ENCODE measurements at regions not wholly inside any gene's neighbourhood (a gene's known extent, or its start where the extent isn't known, plus 50 kb on each side); places are given as distances from the start of the nearest gene placed in this dataset.

DNA sequence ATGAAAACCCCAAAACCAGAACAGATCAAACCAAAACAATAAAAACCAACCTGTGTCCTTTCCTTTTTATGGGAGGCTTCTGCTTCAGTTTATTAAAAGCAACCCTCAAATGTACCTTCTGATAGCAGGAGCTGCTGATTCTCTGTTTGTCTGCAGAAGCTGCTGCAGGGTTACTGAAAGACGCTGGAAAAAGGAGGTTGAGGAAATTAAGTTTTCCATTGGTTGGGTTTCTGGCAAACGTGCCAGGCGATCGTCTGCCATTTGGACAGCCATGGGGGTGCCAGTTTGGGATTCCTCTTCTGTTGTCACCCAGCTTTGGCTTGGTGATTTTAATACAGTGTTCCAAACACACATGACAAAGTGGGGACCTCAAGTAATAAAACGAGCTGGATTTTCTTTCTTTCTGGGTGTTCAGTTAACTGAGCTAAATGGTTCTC lies 185.4 kb upstream of the ZFHX3 start:
- no peak for DNase-seq

DNA sequence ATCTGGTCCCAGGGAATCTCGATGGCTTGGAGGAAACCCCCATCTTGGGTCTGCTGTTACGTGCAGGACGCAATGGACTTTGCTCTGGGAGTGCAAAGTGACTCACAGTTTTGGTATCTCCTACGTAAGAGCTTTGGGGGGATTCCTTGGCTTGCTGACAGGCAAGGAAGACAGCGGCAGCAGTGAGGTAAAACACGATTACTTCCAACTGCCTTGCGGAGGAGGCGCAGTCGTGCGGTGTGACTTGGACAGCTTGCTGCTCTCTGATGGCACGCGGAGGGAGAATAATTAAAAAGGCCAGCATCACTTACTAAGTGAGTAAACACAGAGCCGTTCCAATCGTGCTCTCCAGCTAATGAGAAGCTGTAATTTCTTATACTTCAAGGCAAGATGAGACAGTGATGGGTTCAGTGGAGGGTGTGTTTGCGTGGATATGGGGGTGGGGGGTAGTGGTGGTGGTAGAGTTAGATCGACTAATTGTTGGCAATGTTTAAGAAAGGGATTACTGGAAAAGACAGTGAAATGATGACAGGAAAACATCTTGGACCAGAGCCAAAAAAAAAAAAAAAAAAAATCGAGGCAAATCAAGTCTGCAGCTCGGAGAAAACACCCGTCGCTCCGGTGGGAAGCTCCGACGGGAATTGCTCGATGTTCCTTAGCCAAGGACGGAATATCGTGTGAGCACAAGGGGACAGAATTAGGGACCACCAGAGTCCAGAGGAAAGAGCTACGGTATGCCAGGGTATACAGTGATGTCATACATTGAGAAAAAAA lies 184.8 kb upstream of the ZFHX3 start:
- no peak for DNase-seq

DNA sequence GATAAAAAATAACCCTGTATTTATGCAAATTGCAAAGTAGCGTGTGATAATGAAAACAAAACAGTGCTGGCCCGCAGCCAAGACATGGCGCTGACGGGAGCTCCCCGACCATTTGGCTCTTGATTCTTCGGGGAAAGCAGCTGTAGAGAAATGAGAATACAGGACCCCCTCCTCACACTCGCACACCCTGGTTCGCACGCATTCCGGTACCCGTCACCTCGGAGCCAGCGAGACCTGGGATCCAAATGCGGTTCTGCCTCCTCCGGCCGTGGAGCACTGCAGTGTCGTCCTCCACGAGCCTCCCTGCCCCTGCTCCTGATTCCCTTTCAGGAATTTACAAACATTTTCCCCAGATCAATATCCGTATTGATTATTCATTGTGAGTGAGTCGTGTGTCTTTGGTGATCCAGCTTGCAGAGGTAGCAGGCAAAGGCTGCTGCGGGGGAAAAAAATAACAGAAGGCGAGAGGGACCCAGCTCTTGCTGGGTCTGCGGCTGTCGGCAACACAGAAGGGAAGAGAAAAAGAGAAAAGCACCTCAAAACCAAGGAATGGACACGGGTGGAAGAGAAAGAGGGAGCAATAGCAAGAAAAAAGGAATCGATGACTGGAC lies 184.1 kb upstream of the ZFHX3 start:
- no peak for DNase-seq

DNA sequence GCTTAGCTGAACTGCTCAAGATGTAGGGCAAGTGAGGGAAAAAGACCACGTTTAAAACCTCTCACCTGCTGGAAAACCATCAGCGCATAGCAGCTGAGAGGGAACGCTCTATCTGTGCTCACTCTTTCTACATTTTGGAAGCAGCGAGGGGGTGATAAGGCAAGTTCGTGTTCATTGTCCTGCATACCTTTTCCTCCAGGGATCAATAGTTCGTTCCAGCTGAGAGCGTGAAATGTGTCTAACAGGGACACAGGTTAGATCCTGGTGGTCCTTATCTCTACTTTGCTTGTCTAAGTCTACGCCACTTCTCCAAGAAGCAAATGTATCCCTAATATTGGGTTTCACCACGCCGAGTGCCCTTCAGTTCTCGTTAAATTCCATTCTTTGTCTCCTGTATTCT lies 183.5 kb upstream of the ZFHX3 start:
- no peak for DNase-seq

DNA sequence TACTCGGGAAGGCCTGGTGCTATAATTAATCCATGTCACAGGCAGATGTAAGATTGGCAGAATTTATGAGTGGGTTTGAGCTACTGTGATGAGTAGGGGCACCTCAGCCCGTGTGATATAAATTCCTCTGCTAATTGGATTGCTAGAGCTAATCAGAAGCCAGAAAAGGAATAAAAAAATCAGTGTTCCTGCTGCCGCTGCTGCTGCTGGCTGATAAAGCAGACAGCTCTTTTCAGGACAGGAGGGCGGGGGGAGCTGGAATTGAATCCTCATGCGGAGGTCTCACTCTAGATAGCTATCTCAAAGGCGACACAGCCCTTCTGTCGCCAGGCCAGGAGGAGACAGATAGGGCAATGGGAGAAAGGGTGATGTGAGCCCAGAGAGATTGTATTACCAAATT lies 182.7 kb upstream of the ZFHX3 start:
- no peak for DNase-seq

DNA sequence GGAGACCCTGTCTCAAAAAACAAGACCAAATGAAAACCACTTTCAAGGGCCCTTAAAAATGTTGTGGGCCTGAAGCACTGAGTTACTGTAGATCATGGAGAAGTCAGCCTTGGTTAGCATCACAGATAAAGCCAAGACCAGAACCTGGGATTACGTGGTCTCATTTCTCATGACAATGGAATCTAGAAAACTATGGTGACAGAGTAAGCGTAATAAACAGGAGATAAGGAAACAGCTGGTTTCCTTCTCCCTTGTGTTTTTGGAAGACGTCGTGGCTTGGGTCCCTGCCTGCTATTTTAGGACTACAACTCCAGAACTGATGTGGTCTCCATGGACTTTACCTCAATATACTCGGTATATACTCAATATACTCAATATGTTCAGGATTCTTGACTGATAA lies 180.7 kb upstream of the ZFHX3 start:
- no peak for DNase-seq

DNA sequence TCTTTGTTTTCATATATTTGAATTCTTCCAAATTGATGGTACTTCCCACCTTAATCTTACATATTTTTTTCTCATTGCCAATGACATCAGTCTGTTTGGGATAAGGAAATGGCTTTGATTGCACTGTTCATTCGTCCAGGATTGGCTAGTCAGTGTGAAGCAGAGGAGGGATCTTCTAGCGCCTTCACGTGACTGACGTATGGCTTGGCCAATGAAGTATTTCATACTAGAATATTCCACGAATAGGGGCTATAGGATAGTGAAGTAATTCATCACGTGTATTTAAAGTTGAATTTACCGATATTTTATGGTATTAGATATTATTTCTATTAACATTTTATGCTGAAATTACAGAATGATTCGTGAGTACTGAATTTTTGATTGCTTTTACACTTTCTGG lies 178.7 kb upstream of the ZFHX3 start:
- no peak for DNase-seq

DNA sequence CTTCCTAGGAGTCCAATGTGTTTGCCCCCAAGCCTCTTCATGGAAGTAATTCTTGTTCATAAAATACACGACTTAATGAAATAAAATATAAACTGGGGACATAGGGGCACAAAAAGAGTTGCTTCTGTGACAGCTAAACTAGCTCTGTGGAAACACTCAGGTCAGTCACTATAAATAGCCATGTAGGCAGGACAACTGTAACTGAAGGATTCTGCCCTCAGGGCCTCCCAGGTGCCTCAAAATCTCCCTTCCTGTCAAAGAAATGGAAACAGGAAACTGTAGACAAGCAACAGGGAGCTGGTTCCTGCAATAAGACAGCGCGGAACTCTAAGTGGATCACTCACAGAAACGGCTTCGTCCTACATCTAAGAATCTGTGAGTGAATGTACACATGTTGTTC lies 178.1 kb upstream of the ZFHX3 start:
- no peak for DNase-seq

DNA sequence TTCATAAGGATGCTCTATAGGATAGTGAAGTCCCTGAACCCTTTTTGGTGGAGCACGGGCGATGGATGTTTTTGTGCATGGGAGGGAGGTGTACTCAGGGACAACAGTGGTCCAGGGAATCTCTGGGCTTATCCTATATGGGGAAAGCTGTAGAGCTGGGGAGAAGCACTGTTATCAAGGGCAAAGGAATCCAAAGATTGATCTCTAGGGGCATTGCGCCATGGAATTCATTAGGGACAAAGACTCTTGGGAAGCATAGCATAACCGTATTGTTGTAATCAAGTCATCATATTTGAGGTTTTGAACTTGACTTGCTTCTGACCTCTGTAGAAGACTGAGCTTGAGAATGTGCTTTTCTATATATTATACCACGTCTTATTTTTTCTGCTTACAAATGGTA lies 172.9 kb upstream of the ZFHX3 start:
- no peak for DNase-seq

DNA sequence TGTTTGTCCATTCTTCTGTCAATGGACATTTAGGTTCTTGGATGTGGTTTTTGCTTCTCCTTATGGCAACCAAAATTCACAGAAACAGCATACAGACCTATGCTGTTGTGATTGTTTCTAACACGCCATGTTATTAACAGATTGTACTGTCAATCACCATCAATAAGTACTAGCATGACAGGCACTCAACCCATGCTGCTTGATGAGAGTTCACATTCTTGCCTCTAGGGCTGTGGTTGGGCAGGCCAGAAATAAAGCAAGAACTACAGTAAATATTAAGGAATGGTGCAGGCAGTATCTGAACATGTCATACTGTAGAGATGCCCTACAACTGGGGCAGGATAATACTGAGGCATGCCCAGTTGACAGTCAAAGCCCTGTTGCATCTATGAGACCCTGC lies 171.2 kb upstream of the ZFHX3 start:
- no peak for DNase-seq

DNA sequence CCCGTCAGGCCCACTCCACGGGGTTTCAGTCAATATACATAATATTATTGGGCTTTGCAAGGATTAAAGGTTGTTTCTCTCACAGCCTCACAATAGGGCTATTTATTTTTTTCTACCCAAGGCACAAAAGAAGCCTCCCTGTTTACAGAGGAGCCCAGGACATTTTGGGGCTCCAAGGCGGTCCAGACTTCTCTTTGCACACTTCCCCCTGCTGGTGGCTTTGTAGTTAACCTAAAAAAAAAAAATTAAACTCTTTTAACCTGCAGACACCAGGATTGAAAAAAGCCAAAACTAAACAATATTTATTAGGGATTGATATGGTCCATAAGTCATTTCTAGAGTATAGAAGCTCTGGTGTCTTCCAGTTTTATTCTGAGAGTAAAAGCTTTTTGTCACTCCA lies 169.7 kb upstream of the ZFHX3 start:
- no peak for DNase-seq

DNA sequence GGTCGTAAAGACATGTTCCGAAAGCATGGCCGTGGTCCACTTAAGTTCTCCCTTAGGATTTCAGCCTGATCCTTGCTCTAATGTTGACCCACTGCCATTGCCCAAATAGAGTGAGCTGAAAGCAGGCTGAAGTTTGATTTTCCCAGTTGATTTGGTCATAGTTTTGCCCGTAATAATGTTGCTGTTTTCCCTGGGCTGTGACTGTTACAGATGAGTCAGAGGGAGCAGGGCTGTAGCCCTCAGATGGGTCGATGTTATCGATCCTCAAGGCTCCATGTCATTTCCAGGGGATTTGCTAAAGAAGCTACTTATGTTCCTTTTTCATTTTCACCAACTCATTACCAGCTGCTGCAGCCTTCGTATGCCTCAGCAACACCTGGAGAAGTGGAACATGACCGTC lies 169.0 kb upstream of the ZFHX3 start:
- DNase-seq, result no peak

DNA sequence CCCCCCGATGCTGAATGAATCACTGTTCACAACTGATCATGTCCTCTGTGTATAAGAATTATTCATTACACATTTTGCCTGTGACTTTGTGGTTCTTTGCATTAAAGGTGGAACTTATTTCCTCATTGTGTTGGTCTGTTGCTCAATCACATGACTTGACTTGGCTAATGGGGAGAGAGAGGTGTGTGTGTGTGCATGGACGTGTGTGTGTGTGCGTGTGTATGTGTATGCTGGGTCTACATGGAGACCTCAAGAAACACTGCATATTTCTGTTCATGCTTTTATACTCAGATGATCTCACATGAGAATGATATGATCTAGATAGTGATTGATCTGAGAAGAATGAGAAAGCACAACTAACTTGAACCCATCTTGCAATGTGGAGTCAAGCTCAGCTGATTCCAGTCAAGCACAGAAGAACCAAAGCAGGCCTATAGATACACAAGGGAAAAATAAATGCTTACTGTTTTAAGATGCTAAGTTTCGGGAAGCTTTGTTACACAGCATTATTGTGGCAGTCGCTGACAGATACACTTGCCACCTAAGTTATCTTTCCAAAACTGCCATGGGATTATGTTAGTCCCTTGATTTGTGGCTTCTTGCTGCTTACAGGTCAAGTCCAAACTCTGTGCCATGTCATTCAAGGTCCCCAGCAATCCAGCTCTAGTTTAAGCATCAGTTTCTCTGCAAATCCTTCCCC lies 167.9 kb upstream of the ZFHX3 start:
- DNase-seq, result no peak

DNA sequence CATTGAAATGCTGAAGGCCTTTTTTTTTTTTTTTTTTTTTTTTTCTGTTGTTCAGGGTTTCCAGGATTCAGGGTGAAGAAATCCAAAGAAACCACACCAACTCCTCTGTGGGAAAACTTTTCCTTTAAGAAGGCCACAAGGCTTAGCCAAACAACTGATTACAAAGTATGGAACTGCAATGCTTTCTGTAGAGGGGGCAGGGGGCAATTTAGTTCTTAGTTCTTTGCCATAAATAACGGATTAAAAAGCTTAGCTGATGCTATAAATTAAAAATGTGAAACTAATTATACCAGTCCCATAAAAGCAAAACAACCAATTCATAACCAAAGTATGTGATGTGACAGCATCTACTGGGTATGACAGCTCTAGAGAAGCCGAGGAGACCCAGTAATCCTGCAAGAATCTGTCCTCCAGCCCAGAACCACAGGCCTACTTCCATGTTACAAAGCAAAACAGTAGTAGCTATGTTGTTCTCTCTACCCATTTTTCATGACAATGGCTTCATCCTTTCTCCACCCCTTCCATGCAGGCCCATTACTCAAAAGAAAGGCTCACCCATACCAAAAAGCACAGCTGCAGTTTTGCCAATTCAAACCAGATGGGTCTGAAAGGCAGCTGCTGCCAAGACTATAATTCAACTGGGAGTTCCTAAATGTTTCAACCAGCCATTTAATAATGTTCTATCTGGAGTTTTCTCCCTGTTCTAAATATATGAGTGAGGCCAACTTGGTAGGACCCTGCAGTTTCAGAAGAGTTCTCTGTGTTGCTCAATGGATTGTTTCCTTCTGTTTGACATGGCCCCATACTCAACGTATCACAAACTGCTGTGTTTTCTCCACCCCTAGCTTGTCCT lies 167.1 kb upstream of the ZFHX3 start:
- no peak for DNase-seq

DNA sequence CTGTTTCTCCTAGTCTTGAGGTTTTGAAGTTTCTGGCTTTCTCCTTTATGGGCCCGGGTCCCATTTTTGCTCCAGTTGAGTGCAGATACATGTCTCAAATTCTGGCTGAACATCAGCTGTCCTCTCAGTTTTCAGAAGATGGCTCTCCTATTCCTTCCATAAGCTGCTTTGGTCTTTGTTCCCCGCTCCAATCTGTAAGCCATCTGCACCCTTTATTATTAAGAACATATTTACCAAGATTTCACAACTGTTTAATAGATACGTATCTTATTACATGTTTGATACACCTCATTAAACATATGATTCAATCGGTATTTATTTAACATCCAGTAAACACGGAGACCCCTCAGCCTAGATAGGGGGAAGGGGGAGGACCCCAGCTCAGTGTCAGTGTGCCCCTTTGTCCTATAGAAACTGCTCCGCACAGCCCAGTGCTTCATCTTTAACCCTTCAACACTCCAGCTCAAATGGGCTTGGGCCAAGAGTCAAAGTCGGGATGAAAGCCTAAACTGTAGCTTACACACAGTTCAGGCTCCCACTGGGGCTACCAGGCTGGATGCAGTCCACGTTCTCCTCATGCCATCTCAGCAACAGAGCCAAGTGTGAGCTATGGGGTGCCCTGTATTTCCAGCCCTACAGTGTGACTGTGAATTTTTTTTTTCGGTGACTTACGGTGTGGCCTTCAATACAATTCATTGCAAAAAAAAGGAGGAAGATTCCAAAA lies 166.0 kb upstream of the ZFHX3 start:
- no peak for DNase-seq

DNA sequence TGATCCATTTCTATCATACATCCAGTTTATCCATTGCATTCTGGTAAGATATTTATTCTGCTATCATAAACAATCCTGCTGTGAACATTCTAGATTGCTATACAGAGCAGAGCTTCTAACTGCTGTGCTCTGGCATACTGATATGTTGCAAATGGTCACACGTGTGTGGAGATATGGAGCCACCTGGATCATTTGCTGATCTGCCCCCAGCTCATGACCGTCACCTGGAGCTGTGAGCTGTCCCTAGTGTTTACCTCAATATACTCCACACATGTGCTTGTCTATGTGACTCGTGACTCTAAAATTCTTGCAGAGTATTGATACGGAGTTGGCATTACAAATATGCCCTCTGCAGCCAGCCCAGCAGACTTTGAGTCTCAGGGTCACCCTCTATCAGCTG lies 164.5 kb upstream of the ZFHX3 start:
- DNase-seq, result no peak

DNA sequence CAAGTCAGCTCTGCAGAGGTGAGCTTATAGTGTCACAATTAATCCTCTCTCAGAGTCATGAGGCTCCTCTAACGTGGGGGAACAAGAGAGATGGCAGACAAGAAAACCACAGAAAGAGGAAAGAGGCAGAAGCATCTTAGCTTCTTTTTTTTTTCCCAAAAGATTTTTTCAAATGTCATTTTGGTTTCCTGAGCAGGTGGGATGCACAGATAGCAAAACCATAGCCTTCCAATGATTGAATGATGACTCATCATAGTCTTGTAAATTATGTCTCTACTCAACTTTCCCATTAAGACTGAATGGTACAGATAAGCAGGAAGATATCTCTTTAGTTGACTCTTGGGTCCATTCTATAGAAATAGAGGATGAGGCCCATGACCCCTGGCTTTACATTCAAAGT lies 162.8 kb upstream of the ZFHX3 start:
- no peak for DNase-seq

DNA sequence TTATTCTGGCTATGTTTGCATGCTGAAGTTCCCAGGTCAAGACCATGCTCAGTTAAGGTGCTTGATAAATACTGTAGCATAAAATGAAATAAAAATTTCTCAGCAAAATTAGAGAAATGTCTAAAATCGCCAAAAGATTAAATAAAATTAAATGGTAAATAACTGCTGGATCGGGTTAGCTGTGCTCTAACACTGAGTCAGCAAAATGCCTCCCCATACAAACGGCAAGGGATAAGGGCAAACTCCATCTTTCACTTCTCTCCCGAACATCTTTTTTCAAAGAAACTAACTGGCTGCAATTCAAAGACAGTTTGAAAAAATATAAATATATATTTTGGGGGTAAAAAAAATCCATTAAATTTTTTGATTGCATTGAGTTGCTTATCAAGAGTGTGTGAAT lies 162.2 kb upstream of the ZFHX3 start:
- DNase-seq, result no peak

DNA sequence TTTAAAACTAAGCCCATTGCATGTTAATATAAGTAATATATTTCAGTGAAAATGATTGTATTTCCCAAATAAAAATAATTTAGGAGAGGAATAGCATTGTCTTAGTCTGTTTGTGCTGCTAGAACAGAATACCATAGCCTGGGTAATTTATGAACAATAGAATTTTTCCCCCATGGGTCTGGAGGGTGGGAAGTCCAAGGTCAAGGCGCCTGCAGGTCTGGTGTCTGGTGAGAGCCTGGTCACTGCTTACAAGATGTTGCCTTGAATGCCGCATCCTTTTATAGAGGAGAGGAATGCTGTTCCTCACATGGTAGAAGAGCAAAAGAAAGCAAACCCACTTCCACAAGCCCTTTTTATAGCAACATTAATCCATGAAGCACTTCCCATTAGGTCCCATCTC lies 161.3 kb upstream of the ZFHX3 start:
- no peak for DNase-seq

DNA sequence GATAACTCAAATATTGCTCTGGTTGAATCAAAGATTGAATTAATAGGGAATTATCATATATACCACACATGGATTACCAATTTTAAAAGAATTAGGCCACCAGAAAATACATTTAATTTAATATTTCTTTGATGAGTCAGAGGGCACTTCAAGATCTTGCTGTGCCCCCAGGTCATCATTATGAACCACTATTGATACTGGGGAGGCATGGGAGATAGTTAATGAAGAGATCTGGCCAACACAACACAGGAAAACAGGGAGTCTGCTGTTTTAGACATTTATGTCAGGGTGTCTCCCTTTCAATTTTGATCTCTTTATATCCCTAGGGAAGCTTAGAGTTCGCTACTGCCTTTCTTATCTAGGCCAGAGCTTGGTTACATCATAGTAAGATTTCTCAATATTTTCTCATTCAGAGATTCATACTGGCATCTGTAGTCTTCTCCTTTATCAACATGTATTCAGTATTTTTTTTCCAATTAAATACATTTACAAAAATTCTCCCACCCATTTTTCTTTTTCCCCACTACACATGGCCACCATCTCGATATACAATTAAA lies 158.3 kb upstream of the ZFHX3 start:
- no peak for DNase-seq

DNA sequence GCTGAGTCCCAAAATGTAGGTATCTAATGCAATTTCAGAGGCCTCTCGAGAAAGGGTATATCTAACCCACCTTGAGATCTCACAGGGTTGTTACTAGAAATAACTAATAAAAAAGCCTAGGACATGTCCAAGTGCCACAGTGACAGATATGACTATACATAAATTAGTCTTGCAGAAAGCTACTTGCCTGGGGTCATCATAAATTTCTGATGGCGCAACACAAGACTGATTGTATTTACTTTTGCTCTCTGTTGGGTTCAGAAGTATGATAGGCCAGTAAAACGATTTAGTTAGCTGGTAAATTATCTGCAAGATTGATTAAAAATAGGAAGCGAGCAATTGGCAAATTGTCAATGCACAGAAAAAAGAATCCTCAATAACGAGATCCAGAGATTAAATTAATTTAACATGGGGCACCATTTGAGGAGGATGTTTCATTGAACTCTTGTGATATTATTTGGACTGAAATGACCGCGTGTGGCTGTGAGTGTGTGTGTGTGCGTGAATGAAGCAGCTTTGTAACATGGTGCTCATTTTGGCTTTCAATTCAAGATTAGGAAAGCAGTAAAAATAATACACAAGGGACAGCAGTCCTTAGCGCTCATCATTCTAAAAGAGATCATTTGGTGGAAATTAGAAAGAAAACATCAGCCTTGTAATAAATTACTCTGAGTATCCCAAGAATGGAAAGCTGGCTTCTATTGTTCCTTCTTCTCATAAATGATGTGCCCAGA lies 157.4 kb upstream of the ZFHX3 start:
- no peak for DNase-seq
